Keratinocyte (primary cell): ENCODE measurements at regions not wholly inside any gene's neighbourhood (a gene's known extent, or its start where the extent isn't known, plus 50 kb on each side); places are given as distances from the start of the nearest gene placed in this dataset.

ENCODE experiments used
- DNase-seq: peaks from one replicate; pipeline ENCODE4 v3.0.0-alpha.2; 2011; ENCODE audit warnings: low read depth, missing footprints, low spot score
- FAIRE-seq: peaks from 2 replicates; lab custom pipeline; 2011; peaks lifted over from hg19 to GRCh38; lab: Jason Lieb, UNC
- H2AFZ ChIP-seq: 2 replicates; pipeline ENCODE4 v1.6.0; 2012; ENCODE audit warnings: low read length, control low read depth, inconsistent platforms; ENCODE audit not compliant: control insufficient read depth
- H3K27ac ChIP-seq: 2 replicates; pipeline ENCODE4 v1.5.1; 2011; ENCODE audit warnings: low read length; ENCODE audit not compliant: control insufficient read depth, insufficient read depth
- H3K27me3 ChIP-seq: 3 replicates; pipeline ENCODE4 v1.6.0; 2011; ENCODE audit warnings: low read length; ENCODE audit not compliant: control insufficient read depth, insufficient read depth; ENCODE audit errors: extremely low read depth
- H3K36me3 ChIP-seq, 2 experiments: 2 replicates in 1 of 2; 3 replicates in 1 of 2; pipeline ENCODE4 v1.5.1; 2011; ENCODE audit warnings: low read length in 2 of 2, mild to moderate bottlenecking in 1 of 2; ENCODE audit not compliant: control insufficient read depth in 2 of 2, insufficient read depth in 2 of 2; ENCODE audit errors: extremely low read depth in 1 of 2
- H3K4me1 ChIP-seq: 3 replicates; pipeline ENCODE4 v1.5.1; 2011; ENCODE audit warnings: low read length; ENCODE audit not compliant: control insufficient read depth, insufficient read depth; ENCODE audit errors: extremely low read depth
- H3K4me2 ChIP-seq: 3 replicates; pipeline ENCODE4 v1.6.0; 2011; ENCODE audit warnings: low read depth, low read length; ENCODE audit not compliant: control insufficient read depth, insufficient read depth; ENCODE audit errors: extremely low read depth
- H3K4me3 ChIP-seq, 3 experiments: fragments of 200-600 bp in 1 of 3; sonication (generic) in 1 of 3; 2 replicates in 2 of 3; 3 replicates in 1 of 3; pipeline ENCODE4 v1.5.1; 2011 to 2016; ENCODE audit warnings: low read length in 3 of 3, mild to moderate bottlenecking in 3 of 3, control low read depth in 2 of 3, inconsistent platforms in 1 of 3, low read depth in 1 of 3, mixed read lengths in 1 of 3, mixed run types in 1 of 3, moderate library complexity in 1 of 3; ENCODE audit not compliant: control insufficient read depth in 2 of 3, insufficient read depth in 2 of 3; ENCODE audit errors: extremely low read depth in 1 of 3
- H3K79me2 ChIP-seq: 2 replicates; pipeline ENCODE4 v1.6.0; 2012; ENCODE audit warnings: low read length; ENCODE audit not compliant: control insufficient read depth, insufficient read depth
- H3K9ac ChIP-seq: 3 replicates; pipeline ENCODE4 v1.6.0; 2011; ENCODE audit warnings: low read length; ENCODE audit not compliant: control insufficient read depth, insufficient read depth; ENCODE audit errors: extremely low read depth
- H3K9me1 ChIP-seq: 3 replicates; pipeline ENCODE4 v1.6.0; 2011; ENCODE audit warnings: low read length; ENCODE audit not compliant: control insufficient read depth, insufficient read depth; ENCODE audit errors: extremely low read depth
- H3K9me3 ChIP-seq: 2 replicates; pipeline ENCODE4 v1.5.1; 2012; ENCODE audit warnings: low read depth, low read length; ENCODE audit not compliant: control insufficient read depth
- H4K20me1 ChIP-seq: 3 replicates; pipeline ENCODE4 v1.6.0; 2011; ENCODE audit warnings: low read length; ENCODE audit not compliant: control insufficient read depth, insufficient read depth; ENCODE audit errors: extremely low read depth
- EZH2 ChIP-seq: IDR thresholded peaks from one replicate; pipeline ENCODE4 v1.6.1; 2012; ENCODE audit warnings: inconsistent platforms, mild to moderate bottlenecking, low read length, moderate library complexity
- dilution Hi-C: fragments of 300-500 bp; cut with MboI; formaldehyde crosslinking; loops from one replicate; pipeline ENCODE4 v1.7.0; 2020; ENCODE audit warnings: low sequenced_read_pairs; ENCODE audit not compliant: extremely low pct_ligation_motif_present
- TF ChIP-seq, protein P1 (sequence below), 3 experiments: IDR thresholded peaks in 1 of 3; conservative IDR thresholded peaks in 1 of 3; optimal IDR thresholded peaks in 1 of 3; 2 replicates in 2 of 3; 3 replicates in 1 of 3; pipeline versions ENCODE3 to v1.5.1; 2011; ENCODE audit warnings: low read length in 3 of 3, mild to moderate bottlenecking in 3 of 3, moderate library complexity in 2 of 3, control low read depth in 1 of 3, inconsistent platforms in 1 of 3; ENCODE audit not compliant: insufficient read depth in 2 of 3; ENCODE audit errors: extremely low read depth in 1 of 3

DNA sequence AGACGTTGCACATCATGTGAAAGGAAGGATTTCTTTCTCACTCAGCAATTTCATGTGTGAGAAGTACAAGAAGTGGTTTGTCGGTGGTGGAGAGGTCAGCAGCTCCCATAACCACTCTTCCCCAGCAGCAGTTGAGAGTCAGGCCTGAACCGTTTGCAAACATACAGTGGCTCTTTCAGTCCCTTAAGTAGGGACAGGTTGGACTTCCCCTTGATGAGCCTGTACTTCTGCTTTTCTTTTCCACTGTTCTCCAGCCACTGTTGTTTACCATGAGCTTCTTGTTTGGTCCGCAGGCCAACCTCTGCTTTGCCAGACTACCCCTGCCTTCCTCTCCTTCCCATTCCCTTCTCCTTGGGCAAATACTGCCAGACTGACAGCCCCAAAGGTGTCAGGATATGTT, 391.3 kb upstream of the CELF4 start:
- Histone ChIP-seq H3K9ac (no peak overlapping the region), H3K9me1 (no peaks in the 10 kb centered on the region), H3K4me1 (no peaks in the 10 kb centered on the region), H3K4me3 (no peak overlapping the region), H3K79me2 (no peaks in the 10 kb centered on the region), H3K9me3 (no peaks in the 10 kb centered on the region), H2AFZ (no peak overlapping the region), H3K36me3 (no peaks in the 10 kb centered on the region), H3K27ac (no peak overlapping the region), H3K27me3 (no peaks in the 10 kb centered on the region), H3K4me2 (no peak overlapping the region), H4K20me1 (no peaks in the 10 kb centered on the region)
- no peak for TF ChIP-seq EZH2
- TF ChIP-seq, protein P1, sequence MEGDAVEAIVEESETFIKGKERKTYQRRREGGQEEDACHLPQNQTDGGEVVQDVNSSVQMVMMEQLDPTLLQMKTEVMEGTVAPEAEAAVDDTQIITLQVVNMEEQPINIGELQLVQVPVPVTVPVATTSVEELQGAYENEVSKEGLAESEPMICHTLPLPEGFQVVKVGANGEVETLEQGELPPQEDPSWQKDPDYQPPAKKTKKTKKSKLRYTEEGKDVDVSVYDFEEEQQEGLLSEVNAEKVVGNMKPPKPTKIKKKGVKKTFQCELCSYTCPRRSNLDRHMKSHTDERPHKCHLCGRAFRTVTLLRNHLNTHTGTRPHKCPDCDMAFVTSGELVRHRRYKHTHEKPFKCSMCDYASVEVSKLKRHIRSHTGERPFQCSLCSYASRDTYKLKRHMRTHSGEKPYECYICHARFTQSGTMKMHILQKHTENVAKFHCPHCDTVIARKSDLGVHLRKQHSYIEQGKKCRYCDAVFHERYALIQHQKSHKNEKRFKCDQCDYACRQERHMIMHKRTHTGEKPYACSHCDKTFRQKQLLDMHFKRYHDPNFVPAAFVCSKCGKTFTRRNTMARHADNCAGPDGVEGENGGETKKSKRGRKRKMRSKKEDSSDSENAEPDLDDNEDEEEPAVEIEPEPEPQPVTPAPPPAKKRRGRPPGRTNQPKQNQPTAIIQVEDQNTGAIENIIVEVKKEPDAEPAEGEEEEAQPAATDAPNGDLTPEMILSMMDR (optimal IDR thresholded peaks at IDR 0.05 in 1 of 3, IDR thresholded peaks at IDR 0.05 in 1 of 3, conservative IDR thresholded peaks at IDR 0.05 in 1 of 3; ENCODE audit: extremely low read depth in 1 of 3, insufficient read depth in 2 of 3, low read length in 3 of 3), result no peak
- DNase-seq (no peak), FAIRE-seq (no peak)
- dilution Hi-C loops, result no loop called here

DNA sequence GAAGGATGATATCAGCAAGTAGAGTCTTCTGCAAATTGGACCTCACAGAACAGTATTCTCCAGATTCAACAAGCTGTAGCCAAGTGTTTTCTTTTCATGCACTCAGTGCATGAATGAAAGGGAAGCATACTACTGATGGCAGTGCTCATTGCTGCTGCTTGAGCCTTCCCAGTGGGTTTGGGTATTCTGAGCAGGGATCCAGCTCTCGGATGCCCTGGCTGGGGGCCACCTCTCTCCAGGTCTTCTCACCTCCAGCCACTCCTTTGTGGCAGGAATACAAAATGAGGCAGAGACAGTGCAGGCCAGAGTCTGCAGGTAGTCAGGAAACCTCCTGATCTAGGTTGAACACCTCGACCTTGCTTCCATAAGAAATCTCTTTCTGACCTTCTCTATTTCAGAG, 390.4 kb upstream of the CELF4 start:
- DNase-seq (no peak), FAIRE-seq (no peak)
- H3K27me3 ChIP-seq, result no peaks in the 10 kb centered on the region
- H3K36me3 ChIP-seq, result no peaks in the 10 kb centered on the region
- no peak overlapping the region for H3K4me3 ChIP-seq
- no peaks in the 10 kb centered on the region for H3K79me2 ChIP-seq
- H3K9me1 ChIP-seq, result no peaks in the 10 kb centered on the region
- no peak overlapping the region for H2AFZ ChIP-seq
- no peaks in the 10 kb centered on the region for H3K4me1 ChIP-seq
- dilution Hi-C loops, result no loop called here
- H4K20me1 ChIP-seq, result no peaks in the 10 kb centered on the region
- no peak overlapping the region for H3K27ac ChIP-seq
- no peaks in the 10 kb centered on the region for H3K9me3 ChIP-seq
- TF ChIP-seq, protein P1 (optimal IDR thresholded peaks at IDR 0.05 in 1 of 3, IDR thresholded peaks at IDR 0.05 in 1 of 3, conservative IDR thresholded peaks at IDR 0.05 in 1 of 3; ENCODE audit: extremely low read depth in 1 of 3, insufficient read depth in 2 of 3, low read length in 3 of 3), result no peak
- no peak for TF ChIP-seq EZH2
- H3K4me2 ChIP-seq, result no peak overlapping the region
- no peak overlapping the region for H3K9ac ChIP-seq
